WTC11 (cell line): ENCODE measurements at regions not wholly inside any gene's neighbourhood (a gene's known extent, or its start where the extent isn't known, plus 50 kb on each side); places are given as distances from the start of the nearest gene placed in this dataset.

Experiments
- ATAC-seq: fragments of 200-7000 bp; cut with Tn5 transposase; 2 replicates; pipeline ENCODE4 v1.10.0; 2021; ENCODE audit warnings: mild to moderate bottlenecking, moderate library complexity
- CTCF ChIA-PET: fragments of 300-600 bp; sonication (Branson Sonifier 250); formaldehyde crosslinking; loops from one replicate; lab custom pipeline; 2021; ENCODE audit warnings: antibody characterized with exemption; lab: Charles Lee
- POLR2A ChIA-PET: fragments of 350-600 bp; sonication (Branson Sonifier 250); formaldehyde crosslinking; loops from one replicate; lab custom pipeline; 2021; ENCODE audit warnings: antibody characterized with exemption; lab: Charles Lee
- DNase-seq: peaks from one replicate; pipeline ENCODE4 v3.0.0; 2021; ENCODE audit warnings: low spot score
- H3K27ac Mint-ChIP-seq: 2 replicates; pipeline ENCODE4 v1.8.0; 2021; ENCODE audit warnings: mixed read lengths
- H3K27me3 Mint-ChIP-seq: 2 replicates; pipeline ENCODE4 v1.8.0; 2021; ENCODE audit warnings: low read depth, mild to moderate bottlenecking, moderate library complexity, mixed read lengths
- H3K36me3 Mint-ChIP-seq: 2 replicates; pipeline ENCODE4 v1.8.0; 2021; ENCODE audit warnings: mixed read lengths
- H3K4me1 Mint-ChIP-seq: 2 replicates; pipeline ENCODE4 v1.8.0; 2022; ENCODE audit warnings: mixed read lengths
- H3K4me3 Mint-ChIP-seq: 2 replicates; pipeline ENCODE4 v1.8.0; 2021; ENCODE audit warnings: mild to moderate bottlenecking, moderate library complexity, mixed read lengths
- H3K9me3 Mint-ChIP-seq: 2 replicates; pipeline ENCODE4 v1.8.0; 2021; ENCODE audit warnings: mixed read lengths
- CDX4 ChIP-seq: fragments of 250-450 bp; sonication (Bioruptor Pico); IDR thresholded peaks from 2 replicates; pipeline ENCODE4 v1.9.0; 2021; ENCODE audit warnings: moderate library complexity, mild to moderate bottlenecking, inconsistent platforms, borderline replicate concordance
- CREB1 ChIP-seq: sonication (generic); formaldehyde crosslinking; IDR thresholded peaks from 2 replicates; pipeline ENCODE4 v1.8.0; 2023; ENCODE audit warnings: mild to moderate bottlenecking, missing genetic modification reagents
- CREM ChIP-seq: sonication (generic); formaldehyde crosslinking; IDR thresholded peaks from 2 replicates; pipeline ENCODE4 v1.8.1; 2022; ENCODE audit warnings: mild to moderate bottlenecking, missing genetic modification reagents, moderate library complexity
- EMX1 ChIP-seq: fragments of 250-450 bp; sonication (Bioruptor Pico); IDR thresholded peaks from 2 replicates; pipeline ENCODE4 v1.8.0; 2021; ENCODE audit warnings: mild to moderate bottlenecking
- FOXK1 ChIP-seq: sonication (generic); formaldehyde crosslinking; IDR thresholded peaks from 2 replicates; pipeline ENCODE4 v1.8.0; 2022; ENCODE audit warnings: mild to moderate bottlenecking, moderate library complexity, missing genetic modification reagents
- GABPB1 ChIP-seq: sonication (generic); formaldehyde crosslinking; IDR thresholded peaks from 2 replicates; pipeline ENCODE4 v1.8.1; 2023; ENCODE audit warnings: mild to moderate bottlenecking, missing genetic modification reagents
- GTF2I ChIP-seq: fragments of 250-450 bp; sonication (Bioruptor Pico); conservative IDR thresholded peaks from 2 replicates; pipeline ENCODE4 v1.4.0; 2021; ENCODE audit warnings: mild to moderate bottlenecking
- MYBL2 ChIP-seq: sonication (generic); formaldehyde crosslinking; IDR thresholded peaks from 2 replicates; pipeline ENCODE4 v1.8.1; 2023; ENCODE audit warnings: mild to moderate bottlenecking, moderate library complexity, missing genetic modification reagents
- PRRX2 ChIP-seq: fragments of 250-450 bp; sonication (Bioruptor Pico); IDR thresholded peaks from 2 replicates; pipeline ENCODE4 v1.8.0; 2021; ENCODE audit warnings: mild to moderate bottlenecking
- RELA ChIP-seq: sonication (generic); formaldehyde crosslinking; IDR thresholded peaks from 2 replicates; pipeline ENCODE4 v1.8.1; 2022; ENCODE audit warnings: missing genetic modification reagents, mild to moderate bottlenecking, borderline replicate concordance
- RORB ChIP-seq: fragments of 250-450 bp; sonication (Bioruptor Pico); IDR thresholded peaks from 2 replicates; pipeline ENCODE4 v1.9.0; 2021; ENCODE audit warnings: mild to moderate bottlenecking
- ZMAT4 ChIP-seq: fragments of 250-450 bp; sonication (Bioruptor Pico); IDR thresholded peaks from 2 replicates; pipeline ENCODE4 v1.9.0; 2021; ENCODE audit warnings: mild to moderate bottlenecking
- ZNF232 ChIP-seq: sonication (generic); formaldehyde crosslinking; IDR thresholded peaks from 2 replicates; pipeline ENCODE4 v1.8.0; 2022; ENCODE audit warnings: mild to moderate bottlenecking, missing genetic modification reagents
- TF ChIP-seq, protein P1 (sequence below): sonication (generic); formaldehyde crosslinking; IDR thresholded peaks from 2 replicates; pipeline ENCODE4 v1.8.1; 2023; ENCODE audit warnings: mild to moderate bottlenecking, missing genetic modification reagents
- TF ChIP-seq, protein P2 (sequence below): sonication (generic); formaldehyde crosslinking; IDR thresholded peaks from 2 replicates; pipeline ENCODE4 v1.8.0; 2022; ENCODE audit warnings: mild to moderate bottlenecking, missing genetic modification reagents
- TF ChIP-seq, protein P3 (sequence below): fragments of 250-450 bp; sonication (Bioruptor Pico); IDR thresholded peaks from 2 replicates; pipeline ENCODE4 v1.9.0; 2021; ENCODE audit warnings: mild to moderate bottlenecking, borderline replicate concordance

DNA sequence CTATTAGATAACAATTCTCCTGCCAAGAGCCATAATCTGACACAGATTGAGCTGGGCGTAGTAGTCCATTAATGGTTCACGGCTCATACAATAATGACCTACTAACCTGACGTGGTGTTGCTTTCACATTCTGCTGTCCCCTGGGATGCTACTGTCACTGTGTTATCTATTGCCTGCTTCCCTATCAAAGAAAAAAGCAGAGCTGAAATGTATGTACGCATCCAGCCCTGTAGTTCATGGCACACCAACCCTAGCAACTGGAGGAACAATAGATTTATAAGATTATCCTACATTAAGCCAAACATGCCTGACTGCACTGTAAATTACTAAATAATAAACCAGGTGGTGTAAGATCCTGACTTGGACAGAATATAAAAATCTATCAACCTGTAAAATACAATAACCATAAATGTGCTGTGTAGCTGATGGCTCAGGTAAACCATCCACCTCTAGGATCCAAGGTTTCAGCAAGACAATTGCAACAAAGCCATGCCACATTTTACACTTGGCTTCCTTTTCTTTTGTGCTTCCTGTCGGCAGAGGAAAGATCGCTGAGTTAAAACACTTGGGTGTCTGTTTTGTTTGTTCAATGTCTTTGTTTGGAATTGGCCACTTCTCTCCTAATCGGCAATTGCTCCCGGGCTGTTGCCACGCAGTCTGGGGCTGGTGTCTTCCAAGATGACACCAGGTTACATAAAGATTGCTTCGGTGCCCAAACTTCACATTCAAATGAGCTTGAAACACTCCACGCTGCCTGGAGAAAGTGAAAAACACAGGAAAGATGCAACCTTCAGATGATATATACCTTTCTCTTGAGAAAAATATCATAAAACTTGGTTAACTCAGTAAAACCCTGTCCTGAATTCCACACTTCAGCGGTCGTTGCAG lies 143.9 kb upstream of the MGMT start:
- peak; percentile 38 for ATAC-seq
- CTCF ChIA-PET: interaction anchor here (1.5 kb wide), 1 partner anchor 9 kb away, joined by 5 read pairs; no protein-coding TSS in a partner anchor
- POLR2A ChIA-PET: no interaction called here
- no peak for TF ChIP-seq MYBL2 (CRISPR knock-in tag)
- TF ChIP-seq, protein P1, sequence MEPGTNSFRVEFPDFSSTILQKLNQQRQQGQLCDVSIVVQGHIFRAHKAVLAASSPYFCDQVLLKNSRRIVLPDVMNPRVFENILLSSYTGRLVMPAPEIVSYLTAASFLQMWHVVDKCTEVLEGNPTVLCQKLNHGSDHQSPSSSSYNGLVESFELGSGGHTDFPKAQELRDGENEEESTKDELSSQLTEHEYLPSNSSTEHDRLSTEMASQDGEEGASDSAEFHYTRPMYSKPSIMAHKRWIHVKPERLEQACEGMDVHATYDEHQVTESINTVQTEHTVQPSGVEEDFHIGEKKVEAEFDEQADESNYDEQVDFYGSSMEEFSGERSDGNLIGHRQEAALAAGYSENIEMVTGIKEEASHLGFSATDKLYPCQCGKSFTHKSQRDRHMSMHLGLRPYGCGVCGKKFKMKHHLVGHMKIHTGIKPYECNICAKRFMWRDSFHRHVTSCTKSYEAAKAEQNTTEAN (CRISPR knock-in tag): no peak
- TF ChIP-seq ZNF232 (CRISPR knock-in tag): no peak
- no peak for TF ChIP-seq RORB (CRISPR knock-in tag)
- TF ChIP-seq FOXK1 (CRISPR knock-in tag): no peak
- TF ChIP-seq ZMAT4 (CRISPR knock-in tag): no peak
- no peak for TF ChIP-seq EMX1 (CRISPR knock-in tag)
- TF ChIP-seq, protein P2, sequence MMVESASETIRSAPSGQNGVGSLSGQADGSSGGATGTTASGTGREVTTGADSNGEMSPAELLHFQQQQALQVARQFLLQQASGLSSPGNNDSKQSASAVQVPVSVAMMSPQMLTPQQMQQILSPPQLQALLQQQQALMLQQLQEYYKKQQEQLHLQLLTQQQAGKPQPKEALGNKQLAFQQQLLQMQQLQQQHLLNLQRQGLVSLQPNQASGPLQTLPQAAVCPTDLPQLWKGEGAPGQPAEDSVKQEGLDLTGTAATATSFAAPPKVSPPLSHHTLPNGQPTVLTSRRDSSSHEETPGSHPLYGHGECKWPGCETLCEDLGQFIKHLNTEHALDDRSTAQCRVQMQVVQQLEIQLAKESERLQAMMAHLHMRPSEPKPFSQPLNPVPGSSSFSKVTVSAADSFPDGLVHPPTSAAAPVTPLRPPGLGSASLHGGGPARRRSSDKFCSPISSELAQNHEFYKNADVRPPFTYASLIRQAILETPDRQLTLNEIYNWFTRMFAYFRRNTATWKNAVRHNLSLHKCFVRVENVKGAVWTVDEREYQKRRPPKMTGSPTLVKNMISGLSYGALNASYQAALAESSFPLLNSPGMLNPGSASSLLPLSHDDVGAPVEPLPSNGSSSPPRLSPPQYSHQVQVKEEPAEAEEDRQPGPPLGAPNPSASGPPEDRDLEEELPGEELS: no peak
- no peak for TF ChIP-seq CREB1 (CRISPR knock-in tag)
- TF ChIP-seq GTF2I (CRISPR knock-in tag): no peak
- TF ChIP-seq CREM (CRISPR knock-in tag): no peak
- TF ChIP-seq, all 79 proteins: peak for 0
- DNase-seq: no peak
- Mint-ChIP-seq H3K9me3 (peaks cover 26% of the 10 kb centered on the region), H3K36me3 (peaks cover 8% of the 10 kb centered on the region; the same call in 1 of the 2 replicates), H3K27ac (no peak overlapping the region; the same call in 1 of the 2 replicates), H3K4me3 (no peak overlapping the region), H3K27me3 (no peaks in the 10 kb centered on the region), H3K4me1 (peaks cover 22% of the 10 kb centered on the region)

DNA sequence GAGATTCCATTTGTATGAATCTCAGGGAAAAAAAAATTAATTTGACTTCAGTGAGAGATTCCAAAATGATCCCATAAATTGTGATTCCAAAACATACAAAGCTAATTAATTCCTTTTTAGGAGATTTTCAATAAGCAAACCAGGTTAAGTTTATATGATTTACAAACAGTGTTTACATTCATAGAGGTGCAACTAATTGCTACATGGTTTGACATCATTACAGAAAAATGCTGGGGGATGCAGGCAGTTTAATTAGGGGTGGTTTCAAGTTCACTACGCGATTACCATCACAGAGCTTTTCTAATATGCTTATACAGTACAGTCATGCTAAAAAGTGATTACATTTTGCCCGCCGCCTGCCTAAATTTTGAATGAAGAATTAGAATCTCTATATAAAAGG lies 143.2 kb upstream of the MGMT start:
- no peak overlapping the region for H3K27ac Mint-ChIP-seq
- H3K4me1 Mint-ChIP-seq: peaks cover 22% of the 10 kb centered on the region
- CTCF ChIA-PET: no interaction called here
- H3K4me3 Mint-ChIP-seq: no peak overlapping the region
- no peak for DNase-seq
- H3K36me3 Mint-ChIP-seq: peaks cover 8% of the 10 kb centered on the region; the same call in 1 of the 2 replicates
- ATAC-seq: no peak
- peaks cover 19% of the 10 kb centered on the region for H3K9me3 Mint-ChIP-seq
- POLR2A ChIA-PET: no interaction called here
- TF ChIP-seq CDX4 (CRISPR knock-in tag): no peak
- no peak for TF ChIP-seq GABPB1 (CRISPR knock-in tag)
- TF ChIP-seq RELA (CRISPR knock-in tag): no peak
- TF ChIP-seq PRRX2 (CRISPR knock-in tag): no peak
- H3K27me3 Mint-ChIP-seq: no peaks in the 10 kb centered on the region

GRCh38 chr10:129325893-129326292 lies 141.1 kb upstream of the MGMT start:
- Mint-ChIP-seq H3K36me3 (no peaks in the 10 kb centered on the region), H3K4me3 (no peak overlapping the region), H3K27me3 (no peaks in the 10 kb centered on the region), H3K9me3 (peaks cover 6% of the 10 kb centered on the region; the same call in 1 of the 2 replicates), H3K27ac (no peak overlapping the region), H3K4me1 (peaks cover 35% of the 10 kb centered on the region)
- CTCF ChIA-PET: interaction anchor here (0.8 kb wide), 1 partner anchor 29 kb away, joined by 3 read pairs; no protein-coding TSS in a partner anchor
- DNase-seq: no peak
- POLR2A ChIA-PET: no interaction called here
- ATAC-seq: no peak
- no peak for TF ChIP-seq GABPB1 (CRISPR knock-in tag)
- TF ChIP-seq, protein P2: no peak
- TF ChIP-seq, protein P3, sequence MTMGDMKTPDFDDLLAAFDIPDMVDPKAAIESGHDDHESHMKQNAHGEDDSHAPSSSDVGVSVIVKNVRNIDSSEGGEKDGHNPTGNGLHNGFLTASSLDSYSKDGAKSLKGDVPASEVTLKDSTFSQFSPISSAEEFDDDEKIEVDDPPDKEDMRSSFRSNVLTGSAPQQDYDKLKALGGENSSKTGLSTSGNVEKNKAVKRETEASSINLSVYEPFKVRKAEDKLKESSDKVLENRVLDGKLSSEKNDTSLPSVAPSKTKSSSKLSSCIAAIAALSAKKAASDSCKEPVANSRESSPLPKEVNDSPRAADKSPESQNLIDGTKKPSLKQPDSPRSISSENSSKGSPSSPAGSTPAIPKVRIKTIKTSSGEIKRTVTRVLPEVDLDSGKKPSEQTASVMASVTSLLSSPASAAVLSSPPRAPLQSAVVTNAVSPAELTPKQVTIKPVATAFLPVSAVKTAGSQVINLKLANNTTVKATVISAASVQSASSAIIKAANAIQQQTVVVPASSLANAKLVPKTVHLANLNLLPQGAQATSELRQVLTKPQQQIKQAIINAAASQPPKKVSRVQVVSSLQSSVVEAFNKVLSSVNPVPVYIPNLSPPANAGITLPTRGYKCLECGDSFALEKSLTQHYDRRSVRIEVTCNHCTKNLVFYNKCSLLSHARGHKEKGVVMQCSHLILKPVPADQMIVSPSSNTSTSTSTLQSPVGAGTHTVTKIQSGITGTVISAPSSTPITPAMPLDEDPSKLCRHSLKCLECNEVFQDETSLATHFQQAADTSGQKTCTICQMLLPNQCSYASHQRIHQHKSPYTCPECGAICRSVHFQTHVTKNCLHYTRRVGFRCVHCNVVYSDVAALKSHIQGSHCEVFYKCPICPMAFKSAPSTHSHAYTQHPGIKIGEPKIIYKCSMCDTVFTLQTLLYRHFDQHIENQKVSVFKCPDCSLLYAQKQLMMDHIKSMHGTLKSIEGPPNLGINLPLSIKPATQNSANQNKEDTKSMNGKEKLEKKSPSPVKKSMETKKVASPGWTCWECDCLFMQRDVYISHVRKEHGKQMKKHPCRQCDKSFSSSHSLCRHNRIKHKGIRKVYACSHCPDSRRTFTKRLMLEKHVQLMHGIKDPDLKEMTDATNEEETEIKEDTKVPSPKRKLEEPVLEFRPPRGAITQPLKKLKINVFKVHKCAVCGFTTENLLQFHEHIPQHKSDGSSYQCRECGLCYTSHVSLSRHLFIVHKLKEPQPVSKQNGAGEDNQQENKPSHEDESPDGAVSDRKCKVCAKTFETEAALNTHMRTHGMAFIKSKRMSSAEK (CRISPR knock-in tag): no peak
- TF ChIP-seq, protein P1 (CRISPR knock-in tag): no peak
